ENCODE measurements at regions not wholly inside any gene's neighbourhood (a gene's known extent, or its start where the extent isn't known, plus 50 kb on each side); places are given as distances from the start of the nearest gene placed in this dataset.
A peak's percentile ranks its signal among the peaks of the same experiment; 100 is the strongest.
"Not testable (repeated sequence)": the region's sequence is repeated elsewhere in the genome, so short reads cannot be mapped to it uniquely, and the experiment has no call there.

GRCh38 chr2:200121931-200122330, 166.5 kb downstream of the MAIP1 start:
- Histone ChIP-seq H4K12ac (ENCODE audit: low read depth, low read length) (no peak overlapping the region), H3K27ac (ENCODE audit: low read depth, low read length) (no peak overlapping the region)

GRCh38 chr2:200122683-200123082, 167.3 kb downstream of the MAIP1 start:
- H2AK5ac ChIP-seq (ENCODE audit: low read length), result no peak overlapping the region
- no peak overlapping the region for H3K23ac ChIP-seq (ENCODE audit: low read length)
- no peak overlapping the region for H3K9ac ChIP-seq (ENCODE audit: low read length)
- no peak overlapping the region for H3K14ac ChIP-seq (ENCODE audit: low read length)
- H3K4me2 ChIP-seq (ENCODE audit: low read length), result no peak overlapping the region
- peaks cover 2% of the 10 kb centered on the region for H3K79me2 ChIP-seq (ENCODE audit: control insufficient read depth, insufficient read depth, low read length, poor library complexity)
- peaks cover 2% of the 10 kb centered on the region for H3K9me3 ChIP-seq (ENCODE audit: insufficient read depth, low read depth, low read length)
- H3K36me3 ChIP-seq (ENCODE audit: control insufficient read depth in 1 of 2, insufficient read depth in 2 of 2, low read length in 2 of 2), result no peaks in the 10 kb centered on the region
- H2AFZ ChIP-seq (ENCODE audit: insufficient read depth, low read length, poor library complexity), result no peak overlapping the region
- no peak overlapping the region for H4K91ac ChIP-seq (ENCODE audit: low read depth, low read length)
- H3K4ac ChIP-seq (ENCODE audit: low read depth, low read length), result no peak overlapping the region
- no peak overlapping the region for H2BK12ac ChIP-seq (ENCODE audit: low read length)
- H3K27me3 ChIP-seq (ENCODE audit: insufficient read depth, low read length), result no peaks in the 10 kb centered on the region
- no peak overlapping the region for H4K12ac ChIP-seq (ENCODE audit: low read depth, low read length)
- H2BK120ac ChIP-seq (ENCODE audit: insufficient read depth, low read length, poor library complexity), result no peak overlapping the region
- H3K4me1 ChIP-seq (ENCODE audit: control insufficient read depth in 1 of 2, insufficient read depth in 2 of 2, low read length in 2 of 2), result peaks cover 9 to 10% of the 10 kb centered on the region in 2 experiments
- no peak overlapping the region for H3K18ac ChIP-seq (ENCODE audit: low read length)
- no peak overlapping the region for H3K27ac ChIP-seq (ENCODE audit: low read depth, low read length)
- DNase-seq, result peak; percentile 18 to 70
- H2BK5ac ChIP-seq (ENCODE audit: low read depth, low read length, poor library complexity), result no peak overlapping the region
- H3K79me1 ChIP-seq (ENCODE audit: low read length), result peaks cover 6% of the 10 kb centered on the region
- no peak overlapping the region for H4K8ac ChIP-seq (ENCODE audit: low read depth, low read length)
- no peak overlapping the region for H3K4me3 ChIP-seq (ENCODE audit: low read depth, low read length)

More at GRCh38 chr2:200121931-200122330, 166.5 kb downstream of the MAIP1 start:
- Histone ChIP-seq H2BK12ac (ENCODE audit: low read length) (no peak overlapping the region), H3K79me1 (ENCODE audit: low read length) (peaks cover 6% of the 10 kb centered on the region), H2AFZ (ENCODE audit: insufficient read depth, low read length, poor library complexity) (no peak overlapping the region), H3K23ac (ENCODE audit: low read length) (no peak overlapping the region), H4K8ac (ENCODE audit: low read depth, low read length) (no peak overlapping the region), H2BK5ac (ENCODE audit: low read depth, low read length, poor library complexity) (no peak overlapping the region), H3K4me2 (ENCODE audit: low read length) (no peak overlapping the region), H3K79me2 (ENCODE audit: control insufficient read depth, insufficient read depth, low read length, poor library complexity) (peaks cover 2% of the 10 kb centered on the region), H3K4me3 (ENCODE audit: low read depth, low read length) (no peak overlapping the region), H3K27me3 (ENCODE audit: insufficient read depth, low read length) (no peaks in the 10 kb centered on the region), H2AK5ac (ENCODE audit: low read length) (no peak overlapping the region), H3K14ac (ENCODE audit: low read length) (no peak overlapping the region), H3K36me3 (ENCODE audit: control insufficient read depth in 1 of 2, insufficient read depth in 2 of 2, low read length in 2 of 2) (no peaks in the 10 kb centered on the region), H3K18ac (ENCODE audit: low read length) (no peak overlapping the region), H4K91ac (ENCODE audit: low read depth, low read length) (no peak overlapping the region), H3K9me3 (ENCODE audit: insufficient read depth, low read depth, low read length) (peaks cover 2% of the 10 kb centered on the region), H3K4ac (ENCODE audit: low read depth, low read length) (no peak overlapping the region), H3K9ac (ENCODE audit: low read length) (no peak overlapping the region), H3K4me1 (ENCODE audit: control insufficient read depth in 1 of 2, insufficient read depth in 2 of 2, low read length in 2 of 2) (peaks cover 7 to 10% of the 10 kb centered on the region in 2 experiments), H2BK120ac (ENCODE audit: insufficient read depth, low read length, poor library complexity) (no peak overlapping the region)
- no peak for DNase-seq

DNA sequence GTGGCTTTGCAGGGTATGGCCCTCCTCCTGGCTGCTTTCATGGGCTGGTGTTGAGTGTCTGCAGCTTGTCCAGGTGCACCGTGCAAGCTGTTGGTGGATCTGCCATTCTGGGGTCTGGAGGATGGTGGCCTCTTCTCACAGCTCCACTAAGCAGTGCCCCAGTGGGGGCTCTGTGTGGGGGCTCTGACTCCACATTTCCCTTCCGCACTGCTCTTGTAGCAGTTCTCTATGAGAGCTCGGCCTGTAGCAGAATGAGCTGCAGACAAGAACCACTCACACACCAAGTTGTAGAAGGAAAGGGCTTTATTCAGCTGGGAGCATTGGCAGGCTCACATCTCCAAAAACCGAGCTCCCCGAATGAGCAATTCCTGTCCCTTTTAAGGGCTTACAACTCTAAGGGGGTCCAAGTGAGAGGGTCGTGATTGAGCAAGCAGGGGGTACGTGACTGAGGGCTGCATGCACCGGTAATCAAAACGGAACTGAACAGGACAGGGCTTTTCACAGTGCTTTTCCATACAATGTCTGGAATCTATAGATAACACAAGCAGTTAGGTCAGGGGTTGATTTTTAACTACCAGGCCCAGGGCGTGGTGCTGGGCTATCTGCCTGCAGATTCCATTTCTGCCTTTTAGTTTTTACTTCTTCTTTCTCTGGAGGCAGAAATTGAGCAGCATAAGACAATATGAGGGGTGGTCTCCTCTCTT, 169.4 kb downstream of the MAIP1 start:
- no CpG with 5 or more reads among the region's 10 CpGs for WGBS (ENCODE audit: extremely low coverage, insufficient coverage, insufficient read length)
- Histone ChIP-seq H4K91ac (ENCODE audit: low read depth, low read length) (peak overlapping the region; percentile 41), H2AK5ac (ENCODE audit: low read length) (peak overlapping the region; percentile 13), H2BK5ac (ENCODE audit: low read depth, low read length, poor library complexity) (peak overlapping the region; percentile 58), H2BK12ac (ENCODE audit: low read length) (peak overlapping the region; percentile 6), H2BK120ac (ENCODE audit: insufficient read depth, low read length, poor library complexity) (peak overlapping the region; percentile 74), H3K14ac (ENCODE audit: low read length) (peak overlapping the region; percentile 76), H3K4me1 (ENCODE audit: control insufficient read depth in 1 of 2, insufficient read depth in 2 of 2, low read length in 2 of 2) (peaks cover 9 to 10% of the 10 kb centered on the region in 2 experiments), H4K8ac (ENCODE audit: low read depth, low read length) (peak overlapping the region; percentile 8)
- H2AFZ ChIP-seq (ENCODE audit: insufficient read depth, low read length, poor library complexity); H3K4ac ChIP-seq (ENCODE audit: low read depth, low read length); H3K18ac ChIP-seq (ENCODE audit: low read length); H3K27me3 ChIP-seq (ENCODE audit: insufficient read depth, low read length); H4K12ac ChIP-seq (ENCODE audit: low read depth, low read length); H3K4me3 ChIP-seq (ENCODE audit: low read depth, low read length); H3K4me2 ChIP-seq (ENCODE audit: low read length); H3K27ac ChIP-seq (ENCODE audit: low read depth, low read length); H3K9ac ChIP-seq (ENCODE audit: low read length); H3K23ac ChIP-seq (ENCODE audit: low read length); H3K79me1 ChIP-seq (ENCODE audit: low read length); H3K79me2 ChIP-seq (ENCODE audit: control insufficient read depth, insufficient read depth, low read length, poor library complexity); H3K36me3 ChIP-seq (ENCODE audit: control insufficient read depth in 1 of 2, insufficient read depth in 2 of 2, low read length in 2 of 2); H3K9me3 ChIP-seq (ENCODE audit: insufficient read depth, low read depth, low read length): not testable (repeated sequence)
- DNase-seq, result peak in 1 of 2 donors; percentile 44

- peaks cover 2% of the 10 kb centered on the region for H3K79me2 ChIP-seq (ENCODE audit: control insufficient read depth, insufficient read depth, low read length, poor library complexity)
- peak overlapping the region; percentile 68 for H2BK120ac ChIP-seq (ENCODE audit: insufficient read depth, low read length, poor library complexity)
- H3K9me3 ChIP-seq (ENCODE audit: insufficient read depth, low read depth, low read length), result peaks cover 2% of the 10 kb centered on the region
- peaks cover 9 to 10% of the 10 kb centered on the region in 2 experiments for H3K4me1 ChIP-seq (ENCODE audit: control insufficient read depth in 1 of 2, insufficient read depth in 2 of 2, low read length in 2 of 2)
- H4K12ac ChIP-seq (ENCODE audit: low read depth, low read length), result no peak overlapping the region
- H2BK5ac ChIP-seq (ENCODE audit: low read depth, low read length, poor library complexity), result peak overlapping the region; percentile 53
- no peak overlapping the region for H3K4ac ChIP-seq (ENCODE audit: low read depth, low read length)
- WGBS (ENCODE audit: extremely low coverage, insufficient coverage, insufficient read length), result no CpG with 5 or more reads among the region's 4 CpGs
- H2AK5ac ChIP-seq (ENCODE audit: low read length), result no peak overlapping the region
- H3K23ac ChIP-seq (ENCODE audit: low read length), result no peak overlapping the region
- H3K9ac ChIP-seq (ENCODE audit: low read length), result no peak overlapping the region
- no peaks in the 10 kb centered on the region for H3K27me3 ChIP-seq (ENCODE audit: insufficient read depth, low read length)
- peak overlapping the region; percentile 33 for H3K27ac ChIP-seq (ENCODE audit: low read depth, low read length)
- no peak for DNase-seq
- H3K4me3 ChIP-seq (ENCODE audit: low read depth, low read length), result no peak overlapping the region
- H2AFZ ChIP-seq (ENCODE audit: insufficient read depth, low read length, poor library complexity), result no peak overlapping the region
- H3K36me3 ChIP-seq (ENCODE audit: control insufficient read depth in 1 of 2, insufficient read depth in 2 of 2, low read length in 2 of 2), result no peaks in the 10 kb centered on the region
- H3K4me2 ChIP-seq (ENCODE audit: low read length), result no peak overlapping the region
- peak overlapping the region; percentile 80 for H3K18ac ChIP-seq (ENCODE audit: low read length)
- H3K79me1 ChIP-seq (ENCODE audit: low read length), result peaks cover 6% of the 10 kb centered on the region
- H2BK12ac ChIP-seq (ENCODE audit: low read length), result peak overlapping the region; percentile 77
- H4K91ac ChIP-seq (ENCODE audit: low read depth, low read length), result peak overlapping the region; percentile 88
- peak overlapping the region; percentile 11 for H3K14ac ChIP-seq (ENCODE audit: low read length)
- H4K8ac ChIP-seq (ENCODE audit: low read depth, low read length), result peak overlapping the region; percentile 22
Measured at GRCh38 chr2:200125444-200126284, 170.3 kb downstream of the MAIP1 start.
